ENCODE measurements at regions not wholly inside any gene's neighbourhood (a gene's known extent, or its start where the extent isn't known, plus 50 kb on each side); places are given as distances from the start of the nearest gene placed in this dataset.
"Not testable (repeated sequence)": the region's sequence is repeated elsewhere in the genome, so short reads cannot be mapped to it uniquely, and the experiment has no call there.

DNA sequence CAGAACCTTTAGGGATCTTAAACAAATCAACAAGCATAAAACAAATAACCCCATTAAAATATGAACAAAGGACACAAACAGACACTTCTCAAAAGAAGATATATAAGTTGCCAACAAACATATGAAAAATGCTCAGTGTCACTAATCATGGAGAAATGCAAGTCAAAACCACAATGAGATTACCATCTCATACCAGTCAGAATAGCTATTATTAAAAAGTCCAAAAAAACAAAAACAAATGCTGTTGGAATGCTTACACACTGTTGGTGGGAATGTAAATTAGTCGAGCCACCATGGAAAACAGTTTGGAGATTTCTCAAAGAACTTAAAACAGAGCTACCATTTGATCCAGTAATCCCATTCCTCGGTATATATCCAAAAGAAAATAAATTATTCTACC lies 423.6 kb downstream of the OTOL1 start:
- no peak for DNase-seq

GRCh38 chr3:161925749-161926360 lies 429.2 kb downstream of the OTOL1 start:
- DNase-seq = no peak

GRCh38 chr3:161927131-161927530 lies 430.5 kb downstream of the OTOL1 start:
- DNase-seq = no peak

- DNase-seq = peak; percentile 52
Observed at GRCh38 chr3:161939918-161940620, 443.5 kb downstream of the OTOL1 start.

GRCh38 chr3:161940621-161940965 lies 444.0 kb downstream of the OTOL1 start:
- no peak for DNase-seq

DNA sequence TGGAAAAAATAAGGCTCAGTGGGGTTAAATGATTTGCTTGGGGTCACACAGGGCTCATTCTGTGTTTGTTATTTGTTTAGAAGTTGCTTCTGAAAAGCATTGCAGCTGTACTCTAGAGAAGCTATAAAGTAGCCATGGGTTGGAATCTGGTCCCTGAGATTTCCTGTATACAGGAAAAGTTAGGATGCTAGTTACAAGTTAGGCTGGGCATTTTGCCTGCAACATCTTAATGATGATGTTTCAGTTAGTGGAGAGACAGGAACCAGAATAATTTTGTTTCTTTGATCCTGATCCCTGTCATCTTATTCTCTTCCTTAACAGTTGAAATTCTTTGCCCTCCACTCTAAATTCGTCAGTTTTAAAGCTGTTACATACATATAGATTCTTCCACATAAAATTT lies 445.3 kb downstream of the OTOL1 start:
- no peak for DNase-seq

- not testable (repeated sequence) for DNase-seq
Observed at GRCh38 chr3:161943801-161944345, 447.3 kb downstream of the OTOL1 start.

- DNase-seq = no peak
Observed at GRCh38 chr3:161946443-161946960, 449.9 kb downstream of the OTOL1 start.

DNA sequence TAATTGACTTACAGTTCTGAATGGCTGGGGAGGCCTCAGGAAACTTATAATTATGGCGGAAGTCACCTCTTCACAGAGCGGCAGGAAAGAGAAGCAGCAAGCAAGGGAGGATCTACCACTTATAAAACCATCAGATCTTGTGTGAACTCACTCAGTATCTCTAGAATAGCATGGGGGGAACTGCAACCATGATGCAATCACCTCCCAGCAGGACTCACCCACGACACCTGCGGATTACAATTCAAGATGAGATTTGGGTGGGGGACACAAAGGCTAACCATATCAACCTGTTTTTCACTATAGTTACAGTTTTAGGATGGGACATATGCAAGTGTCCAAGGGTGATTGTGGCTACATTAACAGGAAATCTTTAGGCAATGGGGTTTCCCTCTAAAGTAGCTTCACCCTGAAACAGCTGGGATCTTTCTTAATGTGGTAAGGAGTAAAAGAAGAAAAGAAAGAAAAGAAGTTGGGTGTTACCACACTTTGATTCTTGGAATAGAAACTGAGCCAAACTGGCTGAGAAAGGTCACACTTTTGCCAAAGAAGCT lies 453.8 kb downstream of the OTOL1 start:
- no peak for DNase-seq

GRCh38 chr3:161957467-161957866 lies 460.9 kb downstream of the OTOL1 start:
- no peak for DNase-seq

GRCh38 chr3:161964857-161965256 lies 468.2 kb downstream of the OTOL1 start:
- DNase-seq = no peak

DNA sequence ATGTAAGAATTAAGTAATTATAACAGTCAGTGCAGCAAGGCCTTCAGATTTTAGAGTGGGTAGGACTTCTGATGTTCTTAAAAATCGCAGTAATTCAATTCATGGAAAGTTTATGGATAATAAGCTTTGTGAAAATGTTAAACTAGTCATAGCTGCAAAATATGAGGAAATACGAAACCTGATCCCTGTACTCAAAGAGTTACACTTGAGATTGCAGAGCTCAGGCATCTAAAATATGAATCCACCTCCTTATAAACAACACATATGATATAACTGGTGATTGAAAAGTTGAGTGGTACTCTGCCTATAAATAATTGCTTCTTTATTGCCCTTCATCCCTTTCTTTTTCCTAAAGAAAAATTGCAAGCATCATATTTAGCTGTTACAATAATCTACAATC lies 473.3 kb downstream of the OTOL1 start:
- no peak for DNase-seq

- no peak for DNase-seq
Observed at GRCh38 chr3:161975201-161975600, 478.6 kb downstream of the OTOL1 start.

DNA sequence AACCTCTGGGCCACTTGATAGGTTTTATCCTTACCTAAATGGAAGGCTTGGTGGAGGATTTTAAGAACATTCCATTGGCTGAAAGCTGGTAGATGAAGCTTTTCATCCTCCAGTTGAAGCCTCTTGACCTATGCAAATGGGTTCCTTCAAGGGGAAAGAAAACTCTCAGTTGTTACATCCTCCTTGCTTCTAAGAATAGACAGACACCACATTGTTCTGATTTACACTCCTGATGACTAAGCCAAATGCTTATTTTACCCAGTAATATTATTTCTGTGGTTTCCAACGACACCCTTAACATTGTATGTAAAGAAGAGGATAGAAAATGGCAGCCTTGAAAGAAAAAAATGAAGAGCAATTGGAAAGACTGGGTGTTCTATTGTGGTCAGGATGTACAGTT lies 480.5 kb downstream of the OTOL1 start:
- DNase-seq = no peak

DNA sequence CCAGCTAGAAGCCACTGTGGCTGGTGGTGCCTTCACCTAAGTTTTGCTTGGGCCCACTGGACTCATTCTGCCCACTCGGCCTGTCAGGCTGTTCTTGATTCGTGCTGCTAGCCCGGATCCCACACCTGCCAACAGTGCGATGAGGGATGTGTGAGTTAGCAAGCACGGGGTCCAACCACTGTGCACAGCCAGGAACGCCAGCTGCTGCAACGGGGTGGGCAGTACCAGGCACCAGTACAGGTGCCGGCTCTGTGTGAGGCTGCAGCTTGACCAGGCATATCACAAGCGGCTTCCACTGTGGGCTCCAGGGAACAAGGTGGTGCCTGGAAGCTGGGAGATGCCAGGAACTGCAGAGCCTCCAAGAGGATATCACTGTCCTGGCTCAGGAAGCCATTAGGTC lies 481.2 kb downstream of the OTOL1 start:
- DNase-seq = no peak

- DNase-seq = no peak
Observed at GRCh38 chr3:161987933-161988332, 491.3 kb downstream of the OTOL1 start.

- no peak for DNase-seq
Observed at GRCh38 chr3:161989012-161989411, 492.4 kb downstream of the OTOL1 start.

DNA sequence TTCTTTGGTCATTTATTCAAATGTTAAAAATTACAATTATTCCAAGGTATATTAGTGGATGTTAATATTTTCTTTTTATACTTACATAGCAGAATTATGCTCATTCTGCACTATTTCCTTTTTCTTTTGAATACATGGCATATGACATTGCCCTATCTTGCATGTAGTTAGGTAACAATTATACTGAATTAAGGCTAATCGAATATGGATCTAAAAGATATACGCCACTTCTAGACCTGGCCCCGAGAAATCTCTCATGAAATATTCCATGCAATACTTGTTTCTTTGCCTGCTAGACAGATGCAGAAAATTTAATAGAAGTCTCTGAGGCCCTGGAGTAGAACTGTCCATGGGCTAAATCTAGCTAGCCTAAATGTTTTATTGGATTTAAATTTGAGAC lies 493.4 kb downstream of the OTOL1 start:
- DNase-seq = no peak

DNA sequence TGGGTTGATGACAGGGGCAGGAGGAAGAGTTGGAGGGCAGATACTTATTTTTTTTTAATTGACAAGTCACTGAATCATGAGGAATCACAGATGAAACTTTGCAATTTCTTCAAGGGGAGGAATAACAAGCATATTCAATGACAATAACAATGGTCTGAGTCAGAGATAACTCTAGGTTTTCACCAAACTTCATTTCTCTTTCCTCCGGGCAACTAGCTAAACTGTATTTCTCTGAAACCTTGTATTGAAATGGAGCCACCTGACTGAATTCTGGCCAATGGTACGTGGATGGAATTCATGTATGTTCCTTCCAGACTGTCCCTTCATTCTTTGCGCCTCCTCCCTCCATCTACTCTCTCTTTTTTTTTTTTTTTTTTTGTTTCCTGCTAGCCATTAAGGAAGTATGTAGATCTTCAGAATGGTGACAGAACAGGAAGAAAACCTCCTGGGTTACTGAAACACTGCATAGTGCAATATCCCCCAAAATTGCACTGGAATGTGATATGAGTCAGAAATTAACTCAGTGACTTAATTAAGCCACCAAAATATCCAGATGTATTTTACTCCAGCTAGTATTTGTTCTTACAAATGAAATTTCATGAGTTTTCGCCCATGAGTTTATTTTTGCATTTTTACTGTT lies 495.4 kb downstream of the OTOL1 start:
- no peak for DNase-seq

DNA sequence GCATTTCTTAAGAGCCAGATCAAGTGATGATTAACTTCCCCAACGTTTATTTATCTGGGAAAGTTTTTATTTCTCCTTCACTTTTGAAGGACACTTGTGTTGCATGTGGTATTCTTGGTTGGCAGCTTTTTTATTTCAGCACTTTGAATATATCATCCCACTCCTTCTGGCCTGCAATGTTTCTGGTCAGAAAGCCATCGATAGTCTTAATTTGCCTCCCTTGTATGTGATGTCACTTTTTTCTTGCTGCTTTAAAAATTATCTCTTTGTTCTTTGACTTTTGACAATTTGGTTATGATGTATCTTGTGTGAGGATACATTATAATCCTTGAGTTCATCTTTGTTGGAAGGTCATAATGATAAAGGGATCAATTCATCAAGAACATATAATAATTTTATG lies 503.2 kb downstream of the OTOL1 start:
- no peak for DNase-seq

DNA sequence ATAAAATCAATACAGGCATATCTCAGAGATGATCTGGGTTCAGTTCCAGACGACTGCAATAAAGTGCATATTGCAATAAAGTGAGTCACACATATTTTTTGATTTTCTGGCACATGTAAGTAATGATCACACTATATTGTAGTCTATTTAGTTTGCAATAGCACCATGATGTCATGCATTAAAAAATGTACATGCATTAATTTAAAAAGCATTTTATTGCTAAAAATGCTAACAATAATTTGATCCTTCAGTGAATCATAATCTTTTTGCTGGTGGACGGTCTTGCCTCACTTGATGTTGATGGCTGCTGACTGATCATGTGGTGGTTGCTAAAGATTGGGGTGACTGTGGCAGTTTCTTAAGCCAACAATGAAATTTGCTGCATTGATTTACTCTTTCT lies 511.1 kb downstream of the OTOL1 start:
- DNase-seq = no peak

DNA sequence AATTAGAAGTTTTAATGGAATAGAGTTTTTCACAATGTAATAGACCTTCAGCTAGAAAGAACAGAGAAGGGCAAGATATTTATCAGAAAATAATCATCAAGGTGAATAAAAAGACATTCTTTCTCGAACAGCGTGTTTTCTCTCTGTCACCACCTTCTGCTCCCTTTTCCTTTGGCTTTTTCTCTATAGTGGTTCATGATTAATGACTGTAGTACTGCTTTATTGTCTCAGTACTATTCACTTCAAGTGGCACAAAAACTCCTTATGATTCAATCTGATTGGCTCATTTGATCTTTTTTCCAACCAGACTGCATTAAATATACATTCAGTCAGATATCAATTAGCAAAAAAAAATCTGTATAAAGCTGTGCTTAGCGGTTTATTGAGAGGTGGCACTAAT lies 516.0 kb downstream of the OTOL1 start:
- no peak for DNase-seq

GRCh38 chr3:162014284-162014683 lies 517.7 kb downstream of the OTOL1 start:
- no peak for DNase-seq

GRCh38 chr3:162015856-162016255 lies 519.2 kb downstream of the OTOL1 start:
- no peak for DNase-seq
